ENCODE measurements at regions not wholly inside any gene's neighbourhood (a gene's known extent, or its start where the extent isn't known, plus 50 kb on each side); places are given as distances from the start of the nearest gene placed in this dataset.
A peak's percentile ranks its signal among the peaks of the same experiment; 100 is the strongest.

GRCh38 chr13:31442571-31442970, 242.8 kb downstream of the B3GLCT start:
- DNase-seq, result no peak

GRCh38 chr13:31444266-31444856, 244.6 kb downstream of the B3GLCT start:
- no peak for DNase-seq

GRCh38 chr13:31452525-31452924, 252.8 kb downstream of the B3GLCT start:
- DNase-seq, result no peak

GRCh38 chr13:31455581-31455980, 255.8 kb downstream of the B3GLCT start:
- no peak for DNase-seq

- DNase-seq, result no peak
These were observed 256.3 kb downstream of the B3GLCT start for GRCh38 chr13:31456056-31456455.

- no peak for DNase-seq
These were observed 260.3 kb downstream of the B3GLCT start for GRCh38 chr13:31460061-31460460.

GRCh38 chr13:31461923-31462322, 262.1 kb downstream of the B3GLCT start:
- no peak for DNase-seq

- DNase-seq, result no peak
These were observed 263.0 kb downstream of the B3GLCT start for GRCh38 chr13:31462766-31463165.

GRCh38 chr13:31468114-31468902, 268.5 kb downstream of the B3GLCT start:
- DNase-seq, result no peak

GRCh38 chr13:31469377-31469776, 269.6 kb downstream of the B3GLCT start:
- no peak for DNase-seq

GRCh38 chr13:31476266-31476665, 263.1 kb upstream of the RXFP2 start:
- DNase-seq, result peak; percentile 84

GRCh38 chr13:31476753-31477152, 262.6 kb upstream of the RXFP2 start:
- no peak for DNase-seq

GRCh38 chr13:31477961-31478360, 261.4 kb upstream of the RXFP2 start:
- peak; percentile 5 for DNase-seq

- DNase-seq, result peak; percentile 2
These were observed 254.1 kb upstream of the RXFP2 start for GRCh38 chr13:31485183-31485582.

GRCh38 chr13:31485651-31486051, 253.7 kb upstream of the RXFP2 start:
- peak; percentile 67 for DNase-seq

- DNase-seq, result no peak
These were observed 244.0 kb upstream of the RXFP2 start for GRCh38 chr13:31495336-31495735.

GRCh38 chr13:31499274-31499673, 240.1 kb upstream of the RXFP2 start:
- DNase-seq, result no peak

GRCh38 chr13:31503626-31504025, 235.7 kb upstream of the RXFP2 start:
- peak; percentile 1 for DNase-seq

GRCh38 chr13:31504918-31505317, 234.4 kb upstream of the RXFP2 start:
- no peak for DNase-seq

- no peak for DNase-seq
These were observed 227.0 kb upstream of the RXFP2 start for GRCh38 chr13:31512331-31512730.

- no peak for DNase-seq
These were observed 224.4 kb upstream of the RXFP2 start for GRCh38 chr13:31514932-31515331.

GRCh38 chr13:31515427-31515826, 223.9 kb upstream of the RXFP2 start:
- no peak for DNase-seq

- DNase-seq, result no peak
These were observed 221.7 kb upstream of the RXFP2 start for GRCh38 chr13:31517599-31517998.

- DNase-seq, result no peak
These were observed 220.7 kb upstream of the RXFP2 start for GRCh38 chr13:31518645-31519044.

- DNase-seq, result no peak
These were observed 217.9 kb upstream of the RXFP2 start for GRCh38 chr13:31521435-31521834.

Data from NCI-H226 (cell line).